Glutamatergic neuron (in vitro differentiated cells): ENCODE measurements at regions not wholly inside any gene's neighbourhood (a gene's known extent, or its start where the extent isn't known, plus 50 kb on each side); places are given as distances from the start of the nearest gene placed in this dataset.

Source experiments
- DNase-seq: peaks from one replicate; pipeline ENCODE4 v3.0.0; 2022
- H3K27ac Mint-ChIP-seq: one replicate; pipeline ENCODE4 v1.8.0; 2020; ENCODE audit warnings: mild to moderate bottlenecking, mixed read lengths, inconsistent platforms; ENCODE audit not compliant: unreplicated experiment
- H3K27me3 Mint-ChIP-seq: one replicate; pipeline ENCODE4 v1.8.0; 2020; ENCODE audit warnings: mild to moderate bottlenecking, moderate library complexity, mixed read lengths, inconsistent platforms; ENCODE audit not compliant: unreplicated experiment
- H3K36me3 Mint-ChIP-seq: one replicate; pipeline ENCODE4 v1.8.0; 2020; ENCODE audit warnings: mild to moderate bottlenecking, mixed read lengths, inconsistent platforms; ENCODE audit not compliant: unreplicated experiment
- H3K4me1 Mint-ChIP-seq: one replicate; pipeline ENCODE4 v1.8.0; 2020; ENCODE audit warnings: mild to moderate bottlenecking, low read depth, mixed read lengths, inconsistent platforms; ENCODE audit not compliant: unreplicated experiment
- H3K4me3 Mint-ChIP-seq: one replicate; pipeline ENCODE4 v1.8.0; 2020; ENCODE audit warnings: mild to moderate bottlenecking, mixed read lengths, inconsistent platforms; ENCODE audit not compliant: unreplicated experiment
- H3K9me3 Mint-ChIP-seq: one replicate; pipeline ENCODE4 v1.8.0; 2020; ENCODE audit warnings: mild to moderate bottlenecking, moderate library complexity, mixed read lengths, inconsistent platforms; ENCODE audit not compliant: unreplicated experiment
- TF ChIP-seq, protein P1 (sequence below): fragments of 200-600 bp; sonication (generic); IDR thresholded peaks from one replicate; pipeline ENCODE4 v1.5.0; 2021; ENCODE audit not compliant: partially characterized antibody, unreplicated experiment

DNA sequence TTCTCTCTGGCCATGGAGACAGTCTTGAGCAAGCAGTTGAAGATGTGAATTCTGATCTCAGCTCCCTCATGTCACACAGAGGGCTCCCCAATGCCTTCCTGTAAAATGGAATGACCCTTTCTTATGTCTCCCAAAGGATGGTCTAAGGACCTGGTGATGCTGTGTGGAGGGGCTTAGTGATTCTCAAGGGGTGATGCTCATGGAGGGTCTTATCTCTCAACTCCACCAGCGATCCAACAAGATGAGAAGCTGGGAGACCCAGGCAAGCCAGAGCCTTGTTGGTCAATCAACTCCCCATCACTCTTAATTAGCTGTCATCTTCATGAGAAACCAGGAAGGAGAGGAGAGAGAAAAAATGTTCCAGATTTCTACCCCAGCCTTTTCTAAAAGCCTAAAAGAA lies 78.0 kb upstream of the SORCS3 start:
- peaks cover 1% of the 10 kb centered on the region for H3K9me3 Mint-ChIP-seq
- H3K27ac Mint-ChIP-seq = no peak overlapping the region
- TF ChIP-seq, protein P1, sequence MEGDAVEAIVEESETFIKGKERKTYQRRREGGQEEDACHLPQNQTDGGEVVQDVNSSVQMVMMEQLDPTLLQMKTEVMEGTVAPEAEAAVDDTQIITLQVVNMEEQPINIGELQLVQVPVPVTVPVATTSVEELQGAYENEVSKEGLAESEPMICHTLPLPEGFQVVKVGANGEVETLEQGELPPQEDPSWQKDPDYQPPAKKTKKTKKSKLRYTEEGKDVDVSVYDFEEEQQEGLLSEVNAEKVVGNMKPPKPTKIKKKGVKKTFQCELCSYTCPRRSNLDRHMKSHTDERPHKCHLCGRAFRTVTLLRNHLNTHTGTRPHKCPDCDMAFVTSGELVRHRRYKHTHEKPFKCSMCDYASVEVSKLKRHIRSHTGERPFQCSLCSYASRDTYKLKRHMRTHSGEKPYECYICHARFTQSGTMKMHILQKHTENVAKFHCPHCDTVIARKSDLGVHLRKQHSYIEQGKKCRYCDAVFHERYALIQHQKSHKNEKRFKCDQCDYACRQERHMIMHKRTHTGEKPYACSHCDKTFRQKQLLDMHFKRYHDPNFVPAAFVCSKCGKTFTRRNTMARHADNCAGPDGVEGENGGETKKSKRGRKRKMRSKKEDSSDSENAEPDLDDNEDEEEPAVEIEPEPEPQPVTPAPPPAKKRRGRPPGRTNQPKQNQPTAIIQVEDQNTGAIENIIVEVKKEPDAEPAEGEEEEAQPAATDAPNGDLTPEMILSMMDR = no peak
- no peak overlapping the region for H3K4me3 Mint-ChIP-seq
- DNase-seq = no peak
- no peaks in the 10 kb centered on the region for H3K36me3 Mint-ChIP-seq
- H3K4me1 Mint-ChIP-seq = no peaks in the 10 kb centered on the region
- no peaks in the 10 kb centered on the region for H3K27me3 Mint-ChIP-seq

DNA sequence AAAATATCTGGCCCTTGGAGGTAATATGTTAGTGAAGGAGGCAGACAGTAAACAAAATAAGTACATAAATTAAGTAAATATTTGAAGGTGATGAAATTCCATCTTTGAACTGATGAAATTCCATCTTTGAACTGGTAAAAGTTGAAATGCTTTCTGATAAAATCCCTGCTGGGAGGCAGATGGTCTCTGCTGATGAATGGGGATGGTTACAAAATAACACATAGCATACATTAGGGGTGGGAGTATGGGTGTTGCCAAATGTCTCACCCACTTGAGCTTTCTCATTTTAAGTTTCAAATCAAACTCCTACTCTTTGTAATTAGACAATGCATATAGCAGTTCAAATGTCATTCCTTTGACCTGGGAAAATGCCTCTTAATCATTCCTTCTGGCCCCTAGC lies 77.5 kb upstream of the SORCS3 start:
- Mint-ChIP-seq H3K9me3 (peaks cover 1% of the 10 kb centered on the region), H3K36me3 (no peaks in the 10 kb centered on the region), H3K4me3 (no peak overlapping the region), H3K27me3 (no peaks in the 10 kb centered on the region), H3K27ac (no peak overlapping the region), H3K4me1 (no peaks in the 10 kb centered on the region)
- DNase-seq = no peak
- TF ChIP-seq, protein P1 = no peak

DNA sequence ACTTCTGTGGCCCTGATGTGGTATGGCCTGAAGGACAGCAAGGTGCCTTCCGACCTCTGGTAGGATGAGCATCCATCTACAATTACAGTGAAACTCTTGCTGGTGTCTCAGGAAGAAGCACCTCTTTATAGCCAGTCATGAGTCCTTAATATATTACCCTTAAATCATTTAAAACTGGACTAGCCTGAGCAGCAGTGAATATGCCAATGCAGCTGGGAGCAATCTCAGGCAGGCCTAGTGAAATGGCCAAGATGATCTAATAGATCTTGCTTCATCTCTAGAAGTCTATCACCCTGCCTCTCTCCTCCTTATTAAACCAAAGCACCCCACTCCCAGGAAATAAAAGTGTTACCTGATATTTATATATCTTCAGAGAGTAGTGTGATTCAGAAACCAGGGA lies 66.7 kb upstream of the SORCS3 start:
- Mint-ChIP-seq H3K27ac (no peak overlapping the region), H3K27me3 (no peaks in the 10 kb centered on the region), H3K36me3 (peaks cover 6% of the 10 kb centered on the region), H3K9me3 (peaks cover 5% of the 10 kb centered on the region), H3K4me3 (no peak overlapping the region), H3K4me1 (peaks cover 4% of the 10 kb centered on the region)
- no peak for DNase-seq
- TF ChIP-seq, protein P1 = no peak

DNA sequence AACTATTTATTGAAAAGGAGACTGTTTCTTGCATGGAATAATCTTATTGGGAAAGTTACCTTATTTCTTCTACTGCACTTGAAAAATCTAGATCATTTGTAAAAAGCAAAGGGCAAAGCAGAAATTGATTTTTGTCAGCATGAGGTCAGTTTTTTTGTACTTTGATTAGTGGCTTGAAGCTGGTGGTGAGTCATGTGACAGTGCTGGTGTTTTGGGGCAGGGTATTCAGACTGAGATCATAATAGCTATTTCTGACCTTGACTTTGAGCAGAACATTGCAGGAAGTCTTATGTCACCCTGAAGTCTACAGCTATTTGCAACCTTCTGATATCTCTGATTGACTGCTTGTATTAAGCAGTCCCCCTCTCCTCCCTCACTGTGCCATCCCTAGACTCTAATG lies 66.3 kb upstream of the SORCS3 start:
- Mint-ChIP-seq H3K9me3 (peaks cover 2% of the 10 kb centered on the region), H3K27ac (no peak overlapping the region), H3K27me3 (no peaks in the 10 kb centered on the region), H3K36me3 (peaks cover 2% of the 10 kb centered on the region), H3K4me1 (peaks cover 4% of the 10 kb centered on the region), H3K4me3 (no peak overlapping the region)
- no peak for DNase-seq
- TF ChIP-seq, protein P1 = no peak

DNA sequence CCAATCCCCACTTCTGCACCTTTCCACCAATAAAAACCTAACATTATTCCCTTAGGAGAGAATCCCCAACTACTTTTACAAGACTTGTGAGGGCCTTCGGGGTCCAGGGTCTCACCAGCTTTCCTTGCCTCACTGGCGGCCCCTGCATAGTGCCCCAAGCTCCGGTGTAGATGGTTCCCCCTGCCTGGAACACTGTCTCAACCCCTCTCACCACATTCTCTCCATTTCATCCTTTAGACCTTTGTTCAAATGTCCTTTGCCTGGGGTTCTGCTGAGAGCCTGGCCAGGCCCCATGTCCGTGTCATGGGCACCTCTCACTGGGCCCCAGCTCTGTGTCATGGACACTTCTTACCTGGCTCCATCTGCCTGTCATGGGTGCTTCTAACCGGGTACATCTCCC lies 64.5 kb upstream of the SORCS3 start:
- no peak for DNase-seq
- Mint-ChIP-seq H3K27ac (no peak overlapping the region), H3K4me3 (no peak overlapping the region), H3K4me1 (peaks cover 7% of the 10 kb centered on the region), H3K9me3 (no peaks in the 10 kb centered on the region), H3K36me3 (no peaks in the 10 kb centered on the region), H3K27me3 (no peaks in the 10 kb centered on the region)
- TF ChIP-seq, protein P1 = no peak
